ENCODE measurements at regions not wholly inside any gene's neighbourhood (a gene's known extent, or its start where the extent isn't known, plus 50 kb on each side); places are given as distances from the start of the nearest gene placed in this dataset.

DNA sequence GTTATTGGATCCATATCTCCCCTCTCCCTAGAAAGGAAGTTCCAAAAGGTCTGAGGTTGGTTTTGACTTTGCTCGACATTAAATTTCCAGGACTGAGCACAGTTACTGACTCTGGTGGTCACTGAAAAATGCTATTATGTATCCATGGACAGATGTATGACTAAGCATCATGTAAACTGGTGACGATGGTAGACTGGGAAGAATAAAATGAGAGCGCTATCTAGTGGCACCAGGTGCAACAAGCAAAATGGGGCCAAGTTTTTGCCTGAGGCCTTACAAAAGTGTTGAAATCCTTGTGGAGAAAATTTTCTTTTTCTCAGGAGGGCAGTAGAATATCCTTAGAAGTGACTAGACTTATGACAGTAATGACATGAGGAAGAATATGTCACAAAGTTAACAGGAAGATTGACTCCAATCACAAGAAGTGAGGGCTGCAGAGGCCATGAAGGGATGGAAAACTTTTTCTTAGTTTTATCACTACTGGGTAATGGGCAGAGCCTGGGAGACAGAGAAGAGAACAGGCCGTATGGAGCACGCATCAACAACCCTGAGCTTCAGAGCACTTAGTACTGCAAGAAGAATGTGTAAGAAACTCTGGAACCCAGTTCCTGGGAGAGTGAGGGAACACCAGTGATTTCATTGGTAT is 88.9 kb upstream of the ELOVL5 start:
- Mint-ChIP-seq H3K36me3 (no peaks in the 10 kb centered on the region), H3K27ac (peak overlapping the region; percentile 6), H3K4me3 (no peak overlapping the region), H3K9me3 (no peaks in the 10 kb centered on the region), H3K4me1 (ENCODE audit: unreplicated experiment) (peaks cover 17% of the 10 kb centered on the region), H3K27me3 (peaks cover 7% of the 10 kb centered on the region)
- TF ChIP-seq, protein P1, sequence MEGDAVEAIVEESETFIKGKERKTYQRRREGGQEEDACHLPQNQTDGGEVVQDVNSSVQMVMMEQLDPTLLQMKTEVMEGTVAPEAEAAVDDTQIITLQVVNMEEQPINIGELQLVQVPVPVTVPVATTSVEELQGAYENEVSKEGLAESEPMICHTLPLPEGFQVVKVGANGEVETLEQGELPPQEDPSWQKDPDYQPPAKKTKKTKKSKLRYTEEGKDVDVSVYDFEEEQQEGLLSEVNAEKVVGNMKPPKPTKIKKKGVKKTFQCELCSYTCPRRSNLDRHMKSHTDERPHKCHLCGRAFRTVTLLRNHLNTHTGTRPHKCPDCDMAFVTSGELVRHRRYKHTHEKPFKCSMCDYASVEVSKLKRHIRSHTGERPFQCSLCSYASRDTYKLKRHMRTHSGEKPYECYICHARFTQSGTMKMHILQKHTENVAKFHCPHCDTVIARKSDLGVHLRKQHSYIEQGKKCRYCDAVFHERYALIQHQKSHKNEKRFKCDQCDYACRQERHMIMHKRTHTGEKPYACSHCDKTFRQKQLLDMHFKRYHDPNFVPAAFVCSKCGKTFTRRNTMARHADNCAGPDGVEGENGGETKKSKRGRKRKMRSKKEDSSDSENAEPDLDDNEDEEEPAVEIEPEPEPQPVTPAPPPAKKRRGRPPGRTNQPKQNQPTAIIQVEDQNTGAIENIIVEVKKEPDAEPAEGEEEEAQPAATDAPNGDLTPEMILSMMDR (conservative IDR thresholded peaks at IDR 0.05), result peak; percentile 69
- DNase-seq (ENCODE audit: extremely low spot score, unreplicated experiment), result no peak

DNA sequence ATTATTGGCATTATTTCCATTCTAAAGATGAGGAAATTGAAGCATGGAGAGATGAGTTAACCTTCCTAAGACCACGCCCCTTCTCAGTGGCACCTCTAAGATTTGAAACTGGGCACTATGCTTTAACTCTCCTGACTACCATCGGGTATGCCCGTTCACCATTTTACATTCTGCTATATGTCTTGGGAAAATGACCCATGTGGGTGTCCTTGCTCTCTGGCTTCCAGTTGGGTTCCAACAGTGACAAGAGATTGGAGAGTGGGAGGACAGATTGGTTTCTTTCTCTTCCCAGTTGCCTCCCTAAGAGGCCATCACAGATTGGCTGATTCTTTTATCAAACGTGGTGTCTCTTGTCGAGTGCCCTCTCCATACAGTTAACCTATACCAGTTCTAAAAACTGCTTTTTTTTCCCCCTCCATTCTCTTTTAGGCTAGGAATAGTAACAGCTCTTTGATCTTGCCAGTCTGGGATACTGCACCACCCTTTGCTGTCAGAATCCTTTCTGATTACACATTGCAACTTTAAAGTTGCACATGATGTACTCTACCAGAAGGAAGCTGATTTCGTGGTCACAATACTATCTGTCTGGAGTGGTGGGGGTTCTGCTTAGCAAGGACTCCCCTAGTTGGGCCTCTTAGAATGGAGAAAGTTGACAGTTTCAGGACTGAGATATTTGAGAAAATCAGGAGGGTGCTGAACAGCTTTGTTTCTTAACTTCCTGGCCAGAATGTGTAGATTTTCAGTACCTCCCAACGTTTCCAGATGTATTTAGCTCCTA is 88.0 kb upstream of the ELOVL5 start:
- no peak for DNase-seq (ENCODE audit: extremely low spot score, unreplicated experiment)
- H3K27ac Mint-ChIP-seq, result no peak overlapping the region
- no peak overlapping the region for H3K4me3 Mint-ChIP-seq
- TF ChIP-seq, protein P1 (conservative IDR thresholded peaks at IDR 0.05), result no peak
- H3K4me1 Mint-ChIP-seq (ENCODE audit: unreplicated experiment), result peaks cover 17% of the 10 kb centered on the region
- H3K9me3 Mint-ChIP-seq, result no peaks in the 10 kb centered on the region
- peaks cover 7% of the 10 kb centered on the region for H3K27me3 Mint-ChIP-seq
- H3K36me3 Mint-ChIP-seq, result no peaks in the 10 kb centered on the region

DNA sequence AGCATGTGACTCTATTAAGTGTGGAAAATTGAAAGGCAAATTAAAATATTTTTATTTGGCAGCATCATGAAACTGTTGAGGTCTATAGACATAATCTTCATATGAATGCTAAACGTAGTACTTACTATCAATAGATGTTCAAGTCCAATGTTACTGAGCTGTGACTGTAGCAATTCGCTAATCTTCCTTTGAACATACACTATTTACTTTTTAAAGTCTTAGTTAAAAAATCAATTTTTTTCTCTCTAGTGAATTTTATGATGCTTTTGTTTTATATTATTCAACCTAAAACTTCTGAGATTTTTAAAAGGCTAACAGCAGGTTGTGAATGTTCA is 85.2 kb upstream of the ELOVL5 start:
- Mint-ChIP-seq H3K27ac (no peak overlapping the region), H3K27me3 (peaks cover 4% of the 10 kb centered on the region)
- DNase-seq (ENCODE audit: extremely low spot score, unreplicated experiment), result no peak

DNA sequence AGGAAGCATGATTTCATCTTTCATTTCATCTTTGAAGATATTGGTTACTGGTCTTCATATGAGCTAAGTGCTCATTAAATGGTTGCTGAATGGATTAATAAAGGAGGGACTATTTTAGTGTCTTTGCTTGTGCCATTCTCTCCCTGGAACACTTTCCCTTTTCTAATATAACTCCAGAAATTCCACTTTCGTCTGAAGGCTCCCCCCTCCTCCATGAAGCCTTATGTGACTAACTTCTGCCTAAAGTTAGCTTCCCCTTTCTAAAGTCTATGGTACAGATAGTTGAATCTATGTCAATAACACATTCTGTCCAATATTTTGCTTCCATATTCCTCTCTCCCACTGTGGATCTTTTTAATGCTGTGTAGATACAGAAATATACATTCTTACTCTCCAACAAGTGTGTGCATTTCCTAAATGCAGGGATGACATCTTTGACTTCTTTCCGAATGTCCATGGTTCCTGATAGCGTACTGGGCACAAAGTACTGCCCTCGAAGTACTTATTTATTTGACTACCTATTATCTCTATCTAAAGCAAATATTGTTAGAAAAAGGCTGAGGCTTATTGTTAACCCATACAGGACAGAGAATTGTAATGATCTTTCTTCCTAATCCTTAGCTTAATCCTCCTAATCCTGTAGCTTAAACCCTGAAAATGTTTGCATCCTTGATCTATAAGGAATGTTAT is 84.7 kb upstream of the ELOVL5 start:
- H3K36me3 Mint-ChIP-seq, result no peaks in the 10 kb centered on the region
- DNase-seq (ENCODE audit: extremely low spot score, unreplicated experiment), result no peak
- no peak overlapping the region for H3K27ac Mint-ChIP-seq
- TF ChIP-seq, protein P1 (conservative IDR thresholded peaks at IDR 0.05), result no peak
- H3K4me1 Mint-ChIP-seq (ENCODE audit: unreplicated experiment), result peaks cover 9% of the 10 kb centered on the region
- no peak overlapping the region for H3K4me3 Mint-ChIP-seq
- peaks cover 4% of the 10 kb centered on the region for H3K27me3 Mint-ChIP-seq
- H3K9me3 Mint-ChIP-seq, result no peaks in the 10 kb centered on the region

More for the DNA sequence above, 85.2 kb upstream of the ELOVL5 start:
- TF ChIP-seq, protein P1 (conservative IDR thresholded peaks at IDR 0.05), result no peak
- H3K9me3 Mint-ChIP-seq, result no peaks in the 10 kb centered on the region
- no peaks in the 10 kb centered on the region for H3K36me3 Mint-ChIP-seq
- no peak overlapping the region for H3K4me3 Mint-ChIP-seq
- H3K4me1 Mint-ChIP-seq (ENCODE audit: unreplicated experiment), result peaks cover 9% of the 10 kb centered on the region

DNA sequence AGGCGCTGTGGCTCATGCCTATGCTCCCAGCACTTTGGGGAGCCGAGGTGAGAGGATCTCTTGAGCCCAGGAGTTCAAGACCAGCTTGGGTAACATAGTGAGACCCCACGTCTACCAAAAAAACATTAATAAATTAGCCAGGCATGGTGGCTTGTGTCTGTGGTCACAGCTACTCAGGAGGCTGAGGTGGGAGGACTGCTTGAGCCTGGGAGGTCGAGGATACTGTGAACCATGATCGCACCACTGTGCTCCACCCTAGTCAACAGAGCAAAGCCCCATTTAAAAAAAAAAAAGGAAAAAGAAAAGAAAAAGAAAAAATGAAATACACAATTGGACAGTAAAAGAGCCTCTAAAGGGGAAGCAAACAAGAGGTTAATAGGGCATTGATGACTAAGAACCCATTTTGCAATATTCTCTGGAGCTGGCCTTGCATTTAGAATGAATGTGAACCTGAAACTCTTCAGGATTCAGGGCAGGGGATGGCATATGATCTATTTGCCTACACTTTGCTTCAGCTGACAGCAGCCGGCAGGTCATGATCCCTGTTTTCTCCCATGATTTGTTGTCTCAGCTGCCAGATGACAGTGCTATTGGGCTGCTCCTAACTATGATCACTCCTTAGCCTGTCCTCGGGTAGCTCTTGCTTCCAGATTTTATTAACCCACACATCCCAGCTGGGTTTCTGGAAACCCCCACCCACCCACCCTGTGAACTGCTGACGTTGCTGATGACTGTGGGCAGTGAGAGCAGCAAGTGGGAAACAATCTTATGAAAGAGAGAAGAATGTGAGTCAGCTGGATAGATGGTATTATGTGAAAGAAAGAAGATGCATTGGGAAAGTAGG is 83.8 kb upstream of the ELOVL5 start:
- Mint-ChIP-seq H3K9me3 (no peaks in the 10 kb centered on the region), H3K36me3 (no peaks in the 10 kb centered on the region), H3K4me1 (ENCODE audit: unreplicated experiment) (peaks cover 6% of the 10 kb centered on the region), H3K27me3 (peaks cover 1% of the 10 kb centered on the region), H3K4me3 (no peak overlapping the region), H3K27ac (no peak overlapping the region)
- TF ChIP-seq, protein P1 (conservative IDR thresholded peaks at IDR 0.05), result no peak
- no peak for DNase-seq (ENCODE audit: extremely low spot score, unreplicated experiment)

Measured in type B pancreatic cell (in vitro differentiated cells).